IMR-90 (cell line): ENCODE measurements at regions not wholly inside any gene's neighbourhood (a gene's known extent, or its start where the extent isn't known, plus 50 kb on each side); places are given as distances from the start of the nearest gene placed in this dataset.

Experiments used
- ATAC-seq: fragments of 200-7000 bp; cut with Tn5 transposase; 2 replicates; pipeline ENCODE4 v1.9.1; 2020; ENCODE audit warnings: low read depth, mild to moderate bottlenecking, moderate library complexity
- BruUV-seq: library from RNA; stranded (reverse); fragments of 400-500 nt; replicated peaks from 2 replicates; lab custom pipeline; 2021; lab: Mats Ljungman, UMichigan
- CTCF ChIA-PET: fragments of 300-600 bp; formaldehyde crosslinking; extraction: SDS; loops from one replicate; lab custom pipeline; 2021; ENCODE audit warnings: antibody characterized with exemption; lab: Yijun Ruan, JAX
- POLR2A ChIA-PET: fragments of 300-600 bp; sonication (Branson Sonifier 250); formaldehyde crosslinking; loops from one replicate; lab custom pipeline; 2022; ENCODE audit warnings: antibody characterized with exemption; ENCODE audit not compliant: unreplicated experiment; lab: Charles Lee
- DNase-seq: peaks from one replicate; pipeline ENCODE4 v3.0.0; 2013
- H2AFZ ChIP-seq: replicated peaks from 2 replicates; pipeline ENCODE3; 2013; ENCODE audit warnings: low read length, mild to moderate bottlenecking; ENCODE audit not compliant: poor library complexity
- H2AK5ac ChIP-seq: 2 replicates; pipeline ENCODE4 v1.6.1; 2013; ENCODE audit warnings: low read depth, low read length, inconsistent platforms
- H2AK9ac ChIP-seq: replicated peaks from 2 replicates; pipeline ENCODE3; 2013; ENCODE audit warnings: mild to moderate bottlenecking, low read depth, low read length, moderate library complexity; ENCODE audit not compliant: poor library complexity
- H2BK120ac ChIP-seq: 2 replicates; pipeline ENCODE4 v1.6.1; 2013; ENCODE audit warnings: low read depth, low read length, inconsistent platforms
- H2BK15ac ChIP-seq: 3 replicates; pipeline ENCODE4 v1.6.1; 2013; ENCODE audit warnings: low read depth, low read length, inconsistent platforms
- H2BK20ac ChIP-seq: 2 replicates; pipeline ENCODE4 v1.6.1; 2013; ENCODE audit warnings: low read depth, mild to moderate bottlenecking, inconsistent platforms, low read length, moderate library complexity
- H2BK5ac ChIP-seq: 2 replicates; pipeline ENCODE4 v1.6.1; 2013; ENCODE audit warnings: mild to moderate bottlenecking, low read depth, low read length, inconsistent platforms; ENCODE audit not compliant: poor library complexity, severe bottlenecking
- H3K14ac ChIP-seq: replicated peaks from 2 replicates; pipeline ENCODE4 v1.6.1; 2013; ENCODE audit warnings: low read depth, low read length, inconsistent platforms
- H3K18ac ChIP-seq: 2 replicates; pipeline ENCODE4 v1.6.1; 2013; ENCODE audit warnings: low read depth, low read length, control low read depth
- H3K23ac ChIP-seq: 2 replicates; pipeline ENCODE4 v1.6.1; 2013; ENCODE audit warnings: low read depth, low read length, inconsistent platforms
- H3K27ac ChIP-seq: 2 replicates; pipeline ENCODE4 v1.5.1; 2013; ENCODE audit warnings: mild to moderate bottlenecking, control low read depth, low read length; ENCODE audit not compliant: insufficient read depth
- H3K27me3 ChIP-seq: 2 replicates; pipeline ENCODE4 v1.6.1; 2013; ENCODE audit warnings: low read length; ENCODE audit not compliant: control insufficient read depth, insufficient read depth
- H3K36me3 ChIP-seq: 2 replicates; pipeline ENCODE4 v1.6.1; 2013; ENCODE audit warnings: low read length, mixed read lengths; ENCODE audit not compliant: control insufficient read depth, insufficient read depth
- H3K4ac ChIP-seq: 2 replicates; pipeline ENCODE4 v1.6.1; 2013; ENCODE audit warnings: low read depth, low read length, inconsistent platforms
- H3K4me1 ChIP-seq: 2 replicates; pipeline ENCODE4 v1.6.1; 2013; ENCODE audit warnings: low read length, mixed read lengths; ENCODE audit not compliant: control insufficient read depth, insufficient read depth
- H3K4me2 ChIP-seq: 2 replicates; pipeline ENCODE4 v1.6.1; 2013; ENCODE audit warnings: low read depth, mild to moderate bottlenecking, control low read depth, low read length, moderate library complexity
- H3K4me3 ChIP-seq: 2 replicates; pipeline ENCODE4 v1.5.1; 2013; ENCODE audit warnings: low read depth, mild to moderate bottlenecking, control low read depth, low read length, moderate library complexity; ENCODE audit not compliant: insufficient read depth
- H3K56ac ChIP-seq: 2 replicates; pipeline ENCODE4 v1.6.1; 2013; ENCODE audit warnings: low read length, inconsistent platforms; ENCODE audit not compliant: insufficient read depth; ENCODE audit errors: extremely low read depth
- H3K79me1 ChIP-seq, 2 experiments: 2 replicates each; pipeline ENCODE4 v1.6.1; 2013; ENCODE audit warnings: low read length in 2 of 2, inconsistent platforms in 1 of 2, low read depth in 1 of 2
- H3K9ac ChIP-seq: 2 replicates; pipeline ENCODE4 v1.6.1; 2013; ENCODE audit warnings: low read depth, low read length, control low read depth
- H3K9me1 ChIP-seq: 2 replicates; pipeline ENCODE4 v1.6.1; 2013; ENCODE audit warnings: low read length, inconsistent platforms; ENCODE audit not compliant: insufficient read depth
- H3K9me3 ChIP-seq: 2 replicates; pipeline ENCODE4 v1.6.1; 2013; ENCODE audit warnings: low read length; ENCODE audit not compliant: control insufficient read depth, insufficient read depth
- H4K20me1 ChIP-seq: 2 replicates; pipeline ENCODE4 v1.6.1; 2013; ENCODE audit warnings: low read length, inconsistent platforms; ENCODE audit not compliant: insufficient read depth
- H4K5ac ChIP-seq: 2 replicates; pipeline ENCODE4 v1.6.1; 2013; ENCODE audit warnings: mild to moderate bottlenecking, low read depth, low read length, control low read depth
- H4K8ac ChIP-seq, 2 experiments: 2 replicates each; pipeline ENCODE4 v1.6.1; 2013; ENCODE audit warnings: low read depth in 2 of 2, low read length in 2 of 2, control low read depth in 1 of 2, inconsistent platforms in 1 of 2
- H4K91ac ChIP-seq: 2 replicates; pipeline ENCODE4 v1.6.1; 2013; ENCODE audit warnings: low read depth, low read length, inconsistent platforms; ENCODE audit not compliant: insufficient read depth
- BHLHE40 ChIP-seq: fragments of 150-350 bp; IDR thresholded peaks from 2 replicates; pipeline ENCODE4 v1.6.1; 2016; ENCODE audit warnings: mild to moderate bottlenecking, low read depth, low read length
- CHD1 ChIP-seq: IDR thresholded peaks from 2 replicates; pipeline ENCODE4 v1.6.1; 2012; ENCODE audit warnings: low read depth, low read length, improper control_type of control experiment
- WGBS, 2 experiments: methylation state at CpG; one replicate each; pipeline versions ENCODE4 v1.1.5 to v1.1.7; 2013; ENCODE audit warnings: missing lambda C conversion rate in 2 of 2; ENCODE audit not compliant: insufficient read length in 1 of 2; ENCODE audit errors: extremely low coverage in 2 of 2; 5-methylcytosine and 5-hydroxymethylcytosine counted together
- dilution Hi-C: fragments of 300-500 bp; cut with HindIII; formaldehyde crosslinking; loops from one replicate; pipeline ENCODE4 v1.14.3; 2018; ENCODE audit warnings: low sequenced_read_pairs; ENCODE audit not compliant: unreplicated experiment
- in situ Hi-C: fragments of 300-500 bp; cut with MboI; formaldehyde crosslinking; loops from 3 replicates; pipeline ENCODE4 v1.14.3; 2019; ENCODE audit warnings: low sequenced_read_pairs, inconsistent platforms, mixed read lengths
- intact Hi-C: fragments of 100-400 bp; cut with micrococcal nuclease; formaldehyde crosslinking; loops from 2 replicates; pipeline ENCODE4 v1.10.0; 2022
- TF ChIP-seq, protein P1 (sequence below): conservative IDR thresholded peaks from 2 replicates; pipeline ENCODE4 v1.5.1; 2012; ENCODE audit warnings: mild to moderate bottlenecking, low read depth, low read length, improper control_type of control experiment
- TF ChIP-seq, protein P2 (sequence below): fragments of 150-350 bp; IDR thresholded peaks from 2 replicates; pipeline ENCODE4 v1.6.1; 2017; ENCODE audit warnings: mild to moderate bottlenecking, antibody characterized with exemption, low read length, low read depth

DNA sequence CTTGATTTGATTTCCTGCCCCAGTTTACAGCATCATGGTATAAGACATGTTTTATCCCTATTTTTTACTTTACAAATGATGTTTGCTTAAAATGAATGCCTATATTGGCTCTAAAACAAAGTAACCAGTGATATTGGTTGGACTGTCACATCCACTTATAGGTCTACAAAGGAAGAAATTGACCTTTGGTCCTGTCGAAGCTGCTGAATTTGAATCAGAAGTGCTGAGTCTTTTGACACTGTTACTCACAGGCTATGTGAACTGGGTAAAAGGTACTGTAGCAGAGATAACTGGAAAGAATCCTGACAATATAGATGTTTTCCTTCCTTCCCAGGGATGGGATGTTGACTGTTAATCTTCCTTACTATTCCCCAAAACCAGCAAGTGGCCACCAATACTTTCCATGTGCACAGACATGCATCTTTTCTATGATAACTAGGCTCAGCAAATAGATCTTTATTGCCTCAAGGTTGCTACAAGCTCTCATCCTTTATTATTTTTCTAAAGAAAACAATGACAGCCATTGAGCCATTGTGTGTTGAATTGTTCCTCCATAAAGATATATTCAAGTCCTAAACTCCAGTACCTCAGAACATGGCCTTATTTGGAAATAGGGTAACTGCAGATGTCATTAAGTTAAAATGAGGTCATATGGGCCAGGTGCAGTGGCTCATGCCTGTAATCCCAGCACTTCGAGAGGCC lies 175.9 kb upstream of the NR5A2 start:
- ATAC-seq (no peak), DNase-seq (no peak)
- ChIA-PET CTCF (no interaction called here), POLR2A (no interaction called here)
- no peaks in the 10 kb centered on the region for H3K36me3 ChIP-seq
- intact Hi-C loops = no loop called here
- H3K9me1 ChIP-seq = no peaks in the 10 kb centered on the region
- no peak overlapping the region for H2BK15ac ChIP-seq
- H3K14ac ChIP-seq = no peak overlapping the region
- H3K27me3 ChIP-seq = no peaks in the 10 kb centered on the region
- H3K27ac ChIP-seq = no peak overlapping the region
- H2BK5ac ChIP-seq = no peak overlapping the region
- BruUV-seq = no TSS peak
- TF ChIP-seq CHD1 (no peak), BHLHE40 (no peak)
- TF ChIP-seq, protein P1, sequence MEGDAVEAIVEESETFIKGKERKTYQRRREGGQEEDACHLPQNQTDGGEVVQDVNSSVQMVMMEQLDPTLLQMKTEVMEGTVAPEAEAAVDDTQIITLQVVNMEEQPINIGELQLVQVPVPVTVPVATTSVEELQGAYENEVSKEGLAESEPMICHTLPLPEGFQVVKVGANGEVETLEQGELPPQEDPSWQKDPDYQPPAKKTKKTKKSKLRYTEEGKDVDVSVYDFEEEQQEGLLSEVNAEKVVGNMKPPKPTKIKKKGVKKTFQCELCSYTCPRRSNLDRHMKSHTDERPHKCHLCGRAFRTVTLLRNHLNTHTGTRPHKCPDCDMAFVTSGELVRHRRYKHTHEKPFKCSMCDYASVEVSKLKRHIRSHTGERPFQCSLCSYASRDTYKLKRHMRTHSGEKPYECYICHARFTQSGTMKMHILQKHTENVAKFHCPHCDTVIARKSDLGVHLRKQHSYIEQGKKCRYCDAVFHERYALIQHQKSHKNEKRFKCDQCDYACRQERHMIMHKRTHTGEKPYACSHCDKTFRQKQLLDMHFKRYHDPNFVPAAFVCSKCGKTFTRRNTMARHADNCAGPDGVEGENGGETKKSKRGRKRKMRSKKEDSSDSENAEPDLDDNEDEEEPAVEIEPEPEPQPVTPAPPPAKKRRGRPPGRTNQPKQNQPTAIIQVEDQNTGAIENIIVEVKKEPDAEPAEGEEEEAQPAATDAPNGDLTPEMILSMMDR = no peak
- TF ChIP-seq, protein P2, sequence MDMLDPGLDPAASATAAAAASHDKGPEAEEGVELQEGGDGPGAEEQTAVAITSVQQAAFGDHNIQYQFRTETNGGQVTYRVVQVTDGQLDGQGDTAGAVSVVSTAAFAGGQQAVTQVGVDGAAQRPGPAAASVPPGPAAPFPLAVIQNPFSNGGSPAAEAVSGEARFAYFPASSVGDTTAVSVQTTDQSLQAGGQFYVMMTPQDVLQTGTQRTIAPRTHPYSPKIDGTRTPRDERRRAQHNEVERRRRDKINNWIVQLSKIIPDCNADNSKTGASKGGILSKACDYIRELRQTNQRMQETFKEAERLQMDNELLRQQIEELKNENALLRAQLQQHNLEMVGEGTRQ = no peak
- H2AK9ac ChIP-seq = no peak overlapping the region
- no CpG with 5 or more reads among the region's 2 CpGs for WGBS, 2 experiments
- H3K79me1 ChIP-seq = no peaks in the 10 kb centered on the region
- H4K5ac ChIP-seq = no peak overlapping the region
- dilution Hi-C loops = no loop called here
- H3K56ac ChIP-seq = no peak overlapping the region
- H2AK5ac ChIP-seq = no peak overlapping the region
- H3K4me2 ChIP-seq = no peak overlapping the region
- H4K91ac ChIP-seq = no peak overlapping the region
- H3K9ac ChIP-seq = no peak overlapping the region
- no peaks in the 10 kb centered on the region for H4K20me1 ChIP-seq
- no peak overlapping the region for H4K8ac ChIP-seq
- peaks cover 3% of the 10 kb centered on the region; the same call in 1 of the 2 replicates for H3K4me1 ChIP-seq
- H3K4ac ChIP-seq = no peak overlapping the region
- H3K9me3 ChIP-seq = no peaks in the 10 kb centered on the region
- no peak overlapping the region for H2AFZ ChIP-seq
- no peak overlapping the region for H3K4me3 ChIP-seq
- H2BK20ac ChIP-seq = no peak overlapping the region
- H3K18ac ChIP-seq = no peak overlapping the region
- no peak overlapping the region for H3K23ac ChIP-seq
- no peak overlapping the region for H2BK120ac ChIP-seq
- in situ Hi-C loops = no loop called here
